ENCODE measurements at regions not wholly inside any gene's neighbourhood (a gene's known extent, or its start where the extent isn't known, plus 50 kb on each side); places are given as distances from the start of the nearest gene placed in this dataset.

DNA sequence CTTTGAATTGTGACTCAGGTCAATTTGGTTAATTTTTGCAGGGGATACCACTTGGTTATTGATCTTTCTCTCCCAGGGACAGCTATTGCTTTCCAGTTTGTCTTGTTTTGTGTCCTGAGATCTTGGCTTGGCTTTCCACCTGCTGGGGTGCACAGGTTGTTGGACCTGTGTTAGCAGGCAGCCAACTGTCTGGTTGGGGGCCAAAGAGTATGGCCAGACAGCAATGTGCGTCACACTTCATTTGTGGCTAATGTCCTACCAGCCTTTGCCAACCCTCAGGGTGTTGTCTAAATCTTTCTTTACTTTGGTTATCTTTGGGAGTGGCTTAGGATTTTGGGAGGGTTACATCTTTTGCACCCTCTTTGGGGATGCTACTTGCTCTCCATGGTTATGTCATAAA, 494.9 kb upstream of the ATP2B1 start:
- H3K4me1 Mint-ChIP-seq: peaks cover 15% of the 10 kb centered on the region
- H3K27me3 Mint-ChIP-seq (ENCODE audit: low read depth): no peaks in the 10 kb centered on the region
- peaks cover 5% of the 10 kb centered on the region for H3K9me3 Mint-ChIP-seq
- H3K36me3 Mint-ChIP-seq (ENCODE audit: low read depth): peaks cover 5% of the 10 kb centered on the region
- H3K4me3 Mint-ChIP-seq: no peak overlapping the region
- H3K27ac Mint-ChIP-seq (ENCODE audit: unreplicated experiment): no peak overlapping the region
- no peak for DNase-seq (ENCODE audit: low read depth, low spot score)
- TF ChIP-seq, protein P1, sequence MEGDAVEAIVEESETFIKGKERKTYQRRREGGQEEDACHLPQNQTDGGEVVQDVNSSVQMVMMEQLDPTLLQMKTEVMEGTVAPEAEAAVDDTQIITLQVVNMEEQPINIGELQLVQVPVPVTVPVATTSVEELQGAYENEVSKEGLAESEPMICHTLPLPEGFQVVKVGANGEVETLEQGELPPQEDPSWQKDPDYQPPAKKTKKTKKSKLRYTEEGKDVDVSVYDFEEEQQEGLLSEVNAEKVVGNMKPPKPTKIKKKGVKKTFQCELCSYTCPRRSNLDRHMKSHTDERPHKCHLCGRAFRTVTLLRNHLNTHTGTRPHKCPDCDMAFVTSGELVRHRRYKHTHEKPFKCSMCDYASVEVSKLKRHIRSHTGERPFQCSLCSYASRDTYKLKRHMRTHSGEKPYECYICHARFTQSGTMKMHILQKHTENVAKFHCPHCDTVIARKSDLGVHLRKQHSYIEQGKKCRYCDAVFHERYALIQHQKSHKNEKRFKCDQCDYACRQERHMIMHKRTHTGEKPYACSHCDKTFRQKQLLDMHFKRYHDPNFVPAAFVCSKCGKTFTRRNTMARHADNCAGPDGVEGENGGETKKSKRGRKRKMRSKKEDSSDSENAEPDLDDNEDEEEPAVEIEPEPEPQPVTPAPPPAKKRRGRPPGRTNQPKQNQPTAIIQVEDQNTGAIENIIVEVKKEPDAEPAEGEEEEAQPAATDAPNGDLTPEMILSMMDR (conservative IDR thresholded peaks at IDR 0.05): no peak

DNA sequence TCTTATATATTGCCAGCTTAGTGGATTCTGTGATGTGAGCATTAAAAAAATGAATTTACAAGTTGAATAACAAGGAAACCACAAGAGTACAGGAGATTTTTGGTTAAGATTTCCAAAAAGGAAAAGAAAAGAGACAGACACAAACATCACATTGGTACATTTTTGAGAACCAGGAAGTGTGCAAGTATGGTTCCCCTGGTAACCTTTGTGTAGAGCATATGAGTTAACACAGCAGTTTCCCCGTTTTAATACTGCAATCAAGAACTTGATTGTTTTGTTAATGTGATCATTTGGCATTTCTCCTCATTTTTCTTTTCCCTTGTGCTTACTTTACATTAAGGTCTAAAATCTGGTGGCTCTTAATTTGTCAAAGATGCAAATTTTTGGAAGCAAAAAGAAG, 490.4 kb upstream of the ATP2B1 start:
- H3K36me3 Mint-ChIP-seq (ENCODE audit: low read depth): no peaks in the 10 kb centered on the region
- H3K27me3 Mint-ChIP-seq (ENCODE audit: low read depth): no peaks in the 10 kb centered on the region
- TF ChIP-seq, protein P1 (conservative IDR thresholded peaks at IDR 0.05): no peak
- H3K4me1 Mint-ChIP-seq: peaks cover 12% of the 10 kb centered on the region
- H3K27ac Mint-ChIP-seq (ENCODE audit: unreplicated experiment): no peak overlapping the region
- no peak for DNase-seq (ENCODE audit: low read depth, low spot score)
- H3K9me3 Mint-ChIP-seq: no peaks in the 10 kb centered on the region
- H3K4me3 Mint-ChIP-seq: no peak overlapping the region

DNA sequence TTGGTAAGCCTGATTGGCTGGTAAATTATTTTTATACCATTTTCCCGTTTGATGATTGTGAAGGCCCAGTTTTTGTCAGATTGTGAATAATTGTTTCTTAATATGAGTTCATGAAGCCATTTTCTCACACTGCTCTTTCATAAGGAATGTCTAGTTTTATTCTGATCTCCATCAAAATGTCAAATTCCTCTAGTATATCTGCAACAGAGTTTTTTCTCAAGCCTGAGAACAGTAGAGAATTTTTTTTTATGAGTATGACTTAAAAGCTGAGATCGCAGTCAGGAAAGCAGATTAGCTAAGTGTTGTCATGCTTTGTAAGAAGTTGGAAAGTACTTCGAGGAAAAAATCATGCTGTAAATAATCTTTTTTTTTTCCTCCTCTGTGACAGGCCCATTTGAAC, 484.9 kb upstream of the ATP2B1 start:
- TF ChIP-seq, protein P1 (conservative IDR thresholded peaks at IDR 0.05): no peak
- Mint-ChIP-seq H3K27ac (ENCODE audit: unreplicated experiment) (no peak overlapping the region), H3K27me3 (ENCODE audit: low read depth) (no peaks in the 10 kb centered on the region), H3K36me3 (ENCODE audit: low read depth) (no peaks in the 10 kb centered on the region), H3K4me1 (peaks cover under 1% of the 10 kb centered on the region), H3K9me3 (no peaks in the 10 kb centered on the region), H3K4me3 (no peak overlapping the region)
- DNase-seq (ENCODE audit: low read depth, low spot score): no peak

DNA sequence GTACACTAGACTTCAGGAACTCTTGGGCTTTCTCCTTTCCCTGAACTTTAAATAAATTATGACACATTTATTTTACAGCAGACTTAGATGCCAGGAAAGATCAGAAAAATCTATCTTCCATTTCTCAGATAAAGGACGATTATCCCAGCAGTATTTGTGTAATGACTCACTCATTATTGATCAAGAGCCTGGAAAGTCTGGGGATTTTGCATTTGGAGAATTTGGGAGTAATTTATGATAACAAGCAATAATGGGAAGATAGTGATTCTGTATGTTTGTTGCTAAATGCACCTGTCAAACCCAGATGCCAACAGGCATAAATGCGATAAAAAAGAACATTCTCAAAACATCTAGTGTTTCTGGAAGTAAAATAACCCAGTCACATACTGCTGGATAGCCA, 480.2 kb upstream of the ATP2B1 start:
- no peaks in the 10 kb centered on the region for H3K4me1 Mint-ChIP-seq
- DNase-seq (ENCODE audit: low read depth, low spot score): no peak
- H3K36me3 Mint-ChIP-seq (ENCODE audit: low read depth): no peaks in the 10 kb centered on the region
- H3K27me3 Mint-ChIP-seq (ENCODE audit: low read depth): no peaks in the 10 kb centered on the region
- no peak overlapping the region for H3K27ac Mint-ChIP-seq (ENCODE audit: unreplicated experiment)
- TF ChIP-seq, protein P1 (conservative IDR thresholded peaks at IDR 0.05): no peak
- H3K9me3 Mint-ChIP-seq: peaks cover 3% of the 10 kb centered on the region
- no peak overlapping the region for H3K4me3 Mint-ChIP-seq

DNA sequence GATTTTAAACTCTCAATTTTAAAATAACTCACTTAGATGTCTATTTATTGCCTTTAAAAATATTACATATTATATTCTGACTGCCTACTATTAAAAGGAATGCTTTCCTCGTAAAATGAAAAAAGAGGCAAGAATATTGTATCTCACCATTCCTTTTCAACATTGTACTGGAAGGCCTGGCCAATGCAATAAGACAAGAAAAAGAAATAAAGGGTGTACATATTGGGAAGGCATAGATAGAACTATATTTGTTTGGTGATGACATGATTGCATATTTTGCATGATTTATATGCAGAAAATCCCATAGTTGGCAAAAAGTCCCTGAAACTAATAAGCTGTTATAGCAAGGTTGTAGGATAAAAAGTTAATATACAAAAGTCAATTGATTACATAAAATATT, 474.6 kb upstream of the ATP2B1 start:
- Mint-ChIP-seq H3K27ac (ENCODE audit: unreplicated experiment) (no peak overlapping the region), H3K4me1 (no peaks in the 10 kb centered on the region), H3K36me3 (ENCODE audit: low read depth) (no peaks in the 10 kb centered on the region), H3K4me3 (no peak overlapping the region), H3K27me3 (ENCODE audit: low read depth) (no peaks in the 10 kb centered on the region), H3K9me3 (peaks cover 5% of the 10 kb centered on the region)
- TF ChIP-seq, protein P1 (conservative IDR thresholded peaks at IDR 0.05): no peak
- no peak for DNase-seq (ENCODE audit: low read depth, low spot score)

DNA sequence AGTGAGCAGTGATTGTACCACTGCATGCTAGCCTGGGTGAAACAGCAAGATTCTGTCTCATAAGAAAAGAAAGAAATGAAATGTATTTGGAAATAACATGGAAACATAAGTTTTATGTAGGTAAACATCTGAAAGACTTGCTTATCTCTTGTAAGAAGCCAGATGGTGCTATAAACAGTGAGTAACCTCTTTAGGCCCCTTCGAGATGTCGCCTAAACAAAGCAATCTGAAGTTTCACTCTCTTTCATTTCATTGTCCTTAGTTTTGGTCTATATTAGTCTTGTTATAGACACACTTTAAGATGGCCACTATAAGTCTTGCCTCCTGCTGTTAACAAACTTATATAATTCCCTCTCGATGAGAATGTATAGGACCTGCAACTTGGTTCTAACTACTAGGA, 472.6 kb upstream of the ATP2B1 start:
- Mint-ChIP-seq H3K4me1 (no peaks in the 10 kb centered on the region), H3K4me3 (no peak overlapping the region), H3K27me3 (ENCODE audit: low read depth) (no peaks in the 10 kb centered on the region), H3K36me3 (ENCODE audit: low read depth) (no peaks in the 10 kb centered on the region), H3K9me3 (peaks cover 5% of the 10 kb centered on the region), H3K27ac (ENCODE audit: unreplicated experiment) (no peak overlapping the region)
- TF ChIP-seq, protein P1 (conservative IDR thresholded peaks at IDR 0.05): no peak
- no peak for DNase-seq (ENCODE audit: low read depth, low spot score)
